D721Med (cell line): ENCODE measurements at regions not wholly inside any gene's neighbourhood (a gene's known extent, or its start where the extent isn't known, plus 50 kb on each side); places are given as distances from the start of the nearest gene placed in this dataset.
"Not testable (repeated sequence)": the region's sequence is repeated elsewhere in the genome, so short reads cannot be mapped to it uniquely, and the experiment has no call there.

Experiments used
- DNase-seq: peaks from one replicate; pipeline ENCODE4 v3.0.0; 2011; ENCODE audit warnings: low spot score; ENCODE audit not compliant: insufficient read length
- FAIRE-seq: peaks from 2 replicates; lab custom pipeline; 2011; peaks lifted over from hg19 to GRCh38; lab: Jason Lieb, UNC
- CTCF ChIP-seq: IDR thresholded peaks from 2 replicates; pipeline ENCODE4 v1.5.1; 2012; ENCODE audit warnings: mild to moderate bottlenecking, control low read depth; ENCODE audit not compliant: insufficient read depth; ENCODE audit errors: missing control alignments

GRCh38 chr2:56981554-56981953 is 797.8 kb downstream of the CCDC85A start:
- no peak for TF ChIP-seq CTCF
- DNase-seq (no peak), FAIRE-seq (no peak)

GRCh38 chr2:56985609-56986008 is 801.8 kb downstream of the CCDC85A start:
- FAIRE-seq (no peak), DNase-seq (no peak)
- TF ChIP-seq CTCF = no peak

- FAIRE-seq (no peak), DNase-seq (no peak)
Observed at GRCh38 chr2:57022496-57022895, 838.7 kb downstream of the CCDC85A start.

GRCh38 chr2:57044931-57045635 is 861.3 kb downstream of the CCDC85A start:
- FAIRE-seq (no peak), DNase-seq (no peak)
- TF ChIP-seq CTCF = no peak

More at GRCh38 chr2:57022496-57022895, 838.7 kb downstream of the CCDC85A start:
- TF ChIP-seq CTCF = no peak

- FAIRE-seq = no peak
- TF ChIP-seq CTCF = no peak
- DNase-seq = no peak
Observed at GRCh38 chr2:57049273-57049672, 865.5 kb downstream of the CCDC85A start.

GRCh38 chr2:57050007-57050406 is 866.2 kb downstream of the CCDC85A start:
- no peak for FAIRE-seq
- TF ChIP-seq CTCF = no peak
- no peak for DNase-seq

- DNase-seq, FAIRE-seq: not testable (repeated sequence)
Observed at GRCh38 chr2:57066301-57066700, 882.5 kb downstream of the CCDC85A start.
